SKM-1 (cell line): ENCODE measurements at regions not wholly inside any gene's neighbourhood (a gene's known extent, or its start where the extent isn't known, plus 50 kb on each side); places are given as distances from the start of the nearest gene placed in this dataset.
"Not testable (repeated sequence)": the region's sequence is repeated elsewhere in the genome, so short reads cannot be mapped to it uniquely, and the experiment has no call there.

Experiments
- DNase-seq: peaks from one replicate; lab custom pipeline; 2025; ENCODE audit not compliant: unreplicated experiment; lab: John Stamatoyannopoulos, UW

DNA sequence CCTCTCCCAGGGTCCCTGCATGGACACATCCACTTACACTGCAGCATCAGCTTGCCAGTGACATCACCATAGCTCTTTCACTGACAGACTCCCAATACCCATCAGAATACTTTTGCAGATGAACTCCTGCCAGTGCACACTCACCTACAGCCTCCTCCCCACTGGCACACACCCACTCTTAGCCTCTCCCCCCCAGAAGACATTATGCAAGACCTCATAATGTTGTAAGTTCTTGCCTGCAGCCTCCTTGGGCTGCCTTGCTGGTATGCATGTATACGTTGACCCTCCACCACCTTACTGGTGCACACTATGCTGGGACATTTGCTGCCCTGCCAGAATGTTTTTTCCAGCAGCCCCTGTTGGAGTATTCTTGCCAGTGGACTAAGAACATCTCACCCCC, 324.2 kb downstream of the AEBP2 start:
- DNase-seq, result no peak

DNA sequence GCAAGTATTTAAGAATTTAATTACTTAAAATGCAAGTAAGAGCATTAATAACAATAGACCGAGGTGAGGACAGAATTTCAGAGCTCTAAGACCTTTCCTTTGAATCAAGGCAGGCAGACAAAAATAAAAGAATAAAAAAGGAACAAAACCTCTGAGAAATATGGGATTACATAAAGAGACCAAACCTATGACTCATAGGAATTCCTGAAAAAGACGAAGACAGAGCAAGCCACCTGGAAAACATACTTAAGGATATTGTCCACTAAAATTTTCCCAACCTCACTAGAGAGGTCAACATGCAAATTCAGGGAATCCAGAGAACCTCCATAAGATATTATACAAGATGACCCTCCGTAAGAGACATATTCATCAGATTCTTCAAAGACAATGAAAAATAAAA, 325.1 kb downstream of the AEBP2 start:
- no peak for DNase-seq

DNA sequence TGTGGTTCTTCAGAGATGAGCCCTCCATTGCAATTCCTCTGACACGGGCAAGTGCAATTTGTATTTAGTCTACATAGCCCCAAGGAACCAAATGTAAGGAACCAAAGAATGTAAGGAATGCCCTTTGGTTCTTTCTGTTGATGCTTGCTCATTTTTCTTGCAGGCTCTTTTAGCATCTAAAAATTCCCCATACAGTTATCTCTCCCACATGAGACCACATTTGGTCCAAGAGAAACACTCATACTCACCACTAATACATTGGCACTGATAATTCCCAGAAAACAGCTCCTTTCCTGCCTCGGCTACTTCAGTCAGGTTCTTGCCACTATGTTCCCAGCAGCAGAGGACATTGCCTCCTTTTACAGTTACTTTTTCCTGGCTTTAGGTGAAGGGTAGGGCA, 332.6 kb downstream of the AEBP2 start:
- no peak for DNase-seq

GRCh38 chr12:19772776-19773175, 333.5 kb downstream of the AEBP2 start:
- DNase-seq, result no peak

DNA sequence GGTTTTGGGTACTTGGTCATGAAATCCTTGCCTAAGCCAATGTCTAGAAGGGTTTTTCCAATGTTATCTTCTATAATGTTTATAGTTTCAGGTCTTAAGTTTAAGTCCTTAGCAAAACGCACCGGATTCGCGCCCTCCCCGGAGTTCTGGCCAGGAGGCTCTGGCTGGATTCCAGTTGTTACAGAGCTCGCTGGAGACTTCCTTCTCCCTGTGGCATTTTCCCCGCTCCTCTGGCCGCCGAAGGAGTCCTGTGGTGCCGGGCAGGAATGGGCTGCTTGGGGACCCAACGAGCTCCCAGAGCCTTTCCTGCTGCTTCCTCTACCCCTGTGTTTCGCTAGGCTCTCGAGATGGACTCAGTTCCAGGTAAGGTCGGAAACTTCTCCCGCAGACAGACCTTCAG, 335.9 kb downstream of the AEBP2 start:
- no peak for DNase-seq

GRCh38 chr12:19775976-19776375, 336.7 kb downstream of the AEBP2 start:
- DNase-seq, result not testable (repeated sequence)

DNA sequence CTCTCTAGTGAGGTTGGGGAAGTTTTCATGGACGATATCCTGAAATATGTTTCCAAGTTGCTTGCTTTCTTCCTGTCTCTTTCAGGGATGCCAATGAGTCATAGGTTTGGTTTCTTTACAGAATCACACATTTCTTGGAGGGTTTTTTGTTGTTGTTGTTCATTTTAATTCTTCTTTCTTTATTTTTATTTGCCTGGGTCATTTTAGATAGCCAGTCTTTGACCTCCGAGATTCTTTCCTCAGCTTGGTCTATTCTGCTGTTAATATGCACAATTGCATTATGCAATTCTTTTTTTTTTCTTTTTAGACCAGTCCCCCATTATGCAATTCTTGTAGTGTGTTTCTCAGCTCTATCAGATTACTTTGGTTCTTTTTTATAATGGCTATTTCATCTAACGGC, 338.9 kb downstream of the AEBP2 start:
- DNase-seq, result no peak

GRCh38 chr12:19778797-19779196, 339.5 kb downstream of the AEBP2 start:
- DNase-seq, result no peak

GRCh38 chr12:19779395-19780056, 340.2 kb downstream of the AEBP2 start:
- DNase-seq, result no peak

GRCh38 chr12:19780460-19780859, 341.2 kb downstream of the AEBP2 start:
- DNase-seq, result no peak

GRCh38 chr12:19783547-19784444, 344.5 kb downstream of the AEBP2 start:
- DNase-seq, result no peak

GRCh38 chr12:19792028-19792427, 352.7 kb downstream of the AEBP2 start:
- DNase-seq, result no peak

- no peak for DNase-seq
These were observed 354.8 kb downstream of the AEBP2 start for GRCh38 chr12:19794116-19794515.

GRCh38 chr12:19799216-19799615, 359.9 kb downstream of the AEBP2 start:
- no peak for DNase-seq

DNA sequence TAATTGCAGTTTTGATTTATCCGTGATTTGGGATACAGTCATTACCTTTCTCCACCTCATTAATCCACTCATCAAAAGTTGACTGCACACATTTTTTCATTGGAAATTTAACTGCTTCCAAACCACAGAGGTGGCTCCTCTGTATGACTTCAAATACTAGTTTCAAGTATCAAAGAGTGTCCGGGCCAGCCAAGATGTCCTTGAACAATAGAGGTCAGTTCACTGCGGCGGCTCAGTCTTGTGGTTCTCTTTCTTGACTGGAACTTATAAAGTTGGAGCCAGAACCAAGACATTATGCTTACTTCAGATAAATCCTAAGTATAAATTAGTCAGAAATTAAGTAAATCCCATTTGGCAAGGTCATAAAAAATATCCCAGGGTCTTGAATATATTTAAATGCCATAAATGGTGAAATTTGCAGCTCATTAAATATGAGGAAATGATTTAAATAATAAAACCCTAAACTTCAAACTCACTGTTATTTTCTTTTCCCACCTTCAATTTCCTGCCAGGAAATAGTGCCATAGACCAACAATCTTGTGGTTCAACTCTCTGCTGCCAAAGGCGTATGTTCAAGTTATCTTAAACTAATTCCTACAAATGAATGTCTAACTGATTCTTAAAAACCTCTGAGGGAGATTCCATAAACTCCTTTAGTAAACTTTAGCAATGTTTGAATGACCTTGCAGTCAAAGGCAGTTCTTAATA, 360.8 kb downstream of the AEBP2 start:
- DNase-seq, result no peak

GRCh38 chr12:19800884-19801283, 361.6 kb downstream of the AEBP2 start:
- DNase-seq, result no peak

DNA sequence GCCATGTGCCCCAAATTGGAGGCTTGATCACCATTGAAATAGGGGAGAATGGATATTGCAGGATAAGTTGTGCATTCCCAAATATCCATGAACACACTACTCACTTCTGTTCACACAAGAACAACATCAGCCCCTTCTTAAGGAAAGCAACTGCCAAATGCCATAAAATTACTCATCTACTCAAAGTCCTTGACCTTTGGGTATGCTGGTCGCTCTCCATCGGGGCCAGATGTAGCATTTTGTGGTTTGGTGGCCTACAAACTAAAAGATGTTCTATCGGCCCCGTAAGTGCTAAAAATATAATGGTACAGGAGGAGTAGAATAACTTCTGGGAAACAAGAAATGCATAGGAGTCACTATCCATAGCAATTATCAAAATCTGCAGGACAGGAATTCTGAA, 362.6 kb downstream of the AEBP2 start:
- DNase-seq, result no peak

- DNase-seq, result no peak
These were observed 363.6 kb downstream of the AEBP2 start for GRCh38 chr12:19802915-19803314.

GRCh38 chr12:19804737-19805136, 365.4 kb downstream of the AEBP2 start:
- no peak for DNase-seq

- no peak for DNase-seq
These were observed 369.1 kb downstream of the AEBP2 start for GRCh38 chr12:19808371-19808770.

DNA sequence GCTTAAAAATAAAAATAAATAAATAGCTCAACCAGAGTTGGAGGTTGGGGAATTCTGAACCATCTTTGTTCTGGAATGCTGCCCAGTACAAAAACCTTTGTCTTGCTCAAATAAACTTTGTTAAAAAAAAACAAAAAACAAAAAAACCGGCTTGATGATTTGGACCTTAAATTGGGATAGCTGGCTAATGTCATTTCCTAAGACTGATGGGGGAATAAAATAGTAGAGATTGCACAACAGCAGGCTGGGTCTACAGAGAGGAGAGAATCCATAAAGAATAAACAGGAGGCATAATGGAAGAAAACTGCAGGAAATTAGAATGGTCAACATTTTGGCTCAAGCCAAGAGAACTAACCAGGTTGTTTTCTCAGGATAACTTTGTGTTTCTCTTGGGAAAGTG, 370.9 kb downstream of the AEBP2 start:
- DNase-seq, result no peak

DNA sequence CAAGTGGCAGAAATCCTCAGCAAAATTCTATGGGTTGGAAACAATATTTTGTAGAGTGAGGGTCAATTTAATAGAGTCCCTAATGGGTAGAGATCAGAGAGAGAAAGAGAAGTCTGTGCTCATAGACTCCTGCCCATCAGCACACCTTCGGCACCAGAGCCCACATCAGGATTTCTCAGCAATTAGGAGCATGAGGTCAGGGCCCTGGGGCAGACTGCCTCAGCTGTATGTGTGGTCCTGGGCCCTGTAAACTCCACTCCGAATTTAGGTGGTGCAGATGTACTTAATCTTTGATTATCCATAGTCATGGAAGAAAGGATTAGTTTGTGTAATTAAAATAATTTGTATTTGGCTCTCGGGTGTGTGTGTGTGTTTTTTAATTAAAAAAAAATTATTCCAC, 372.6 kb downstream of the AEBP2 start:
- no peak for DNase-seq
